Neural cell (in vitro differentiated cells): ENCODE measurements at regions not wholly inside any gene's neighbourhood (a gene's known extent, or its start where the extent isn't known, plus 50 kb on each side); places are given as distances from the start of the nearest gene placed in this dataset.

ENCODE experiments used
- CTCF ChIP-seq: fragments of 450-650 bp; IDR thresholded peaks from 2 replicates; pipeline ENCODE4 v1.5.1; 2014; ENCODE audit warnings: antibody characterized with exemption, mild to moderate bottlenecking, moderate library complexity; ENCODE audit not compliant: poor library complexity, severe bottlenecking
- EP300 ChIP-seq: fragments of 450-650 bp; conservative IDR thresholded peaks from 2 replicates; pipeline ENCODE4 v1.6.1; 2014; ENCODE audit warnings: antibody characterized with exemption, mild to moderate bottlenecking, moderate library complexity; ENCODE audit not compliant: poor library complexity, severe bottlenecking
- EZH2 ChIP-seq: fragments of 200-600, 300-800 bp; shearing (Covaris generic), sonication (generic); IDR thresholded peaks from 2 replicates; pipeline ENCODE4 v1.6.1; 2014; ENCODE audit warnings: antibody characterized with exemption, low read length, borderline replicate concordance, mild to moderate bottlenecking; ENCODE audit not compliant: insufficient read depth, poor library complexity, severe bottlenecking

- TF ChIP-seq CTCF (no peak), EZH2 (no peak), EP300 (no peak)
Measured at GRCh38 chr13:61316647-61317046, 99.0 kb downstream of the PCDH20 start.
